HepG2 (cell line): ENCODE measurements at regions not wholly inside any gene's neighbourhood (a gene's known extent, or its start where the extent isn't known, plus 50 kb on each side); places are given as distances from the start of the nearest gene placed in this dataset.

Experiments used
- ATAC-seq: fragments of 200-7000 bp; cut with Tn5 transposase; 3 replicates; pipeline ENCODE4 v1.9.1; 2020; ENCODE audit warnings: mild to moderate bottlenecking, moderate library complexity
- BruUV-seq: library from RNA; stranded (reverse); fragments of 400-500 nt; replicated peaks from 2 replicates; lab custom pipeline; 2021; lab: Mats Ljungman, UMichigan
- CTCF ChIA-PET: fragments of 300-600 bp; formaldehyde crosslinking; extraction: SDS; loops from one replicate; lab custom pipeline; 2021; ENCODE audit warnings: low total read pairs, inconsistent platforms, low intra/inter-chr PET ratio; lab: Yijun Ruan, JAX
- POLR2A ChIA-PET: fragments of 350-600 bp; sonication (Branson Sonifier 250); formaldehyde crosslinking; loops from one replicate; lab custom pipeline; 2020; ENCODE audit warnings: antibody characterized with exemption, inconsistent platforms; lab: Yijun Ruan, JAX
- DNase-seq: peaks from one replicate; pipeline ENCODE4 v3.0.0-alpha.2; 2015; ENCODE audit warnings: low spot score
- FAIRE-seq: peaks from 3 replicates; lab custom pipeline; 2011; peaks lifted over from hg19 to GRCh38; lab: Jason Lieb, UNC
- H2AFZ ChIP-seq: one replicate; pipeline ENCODE4 v1.6.1; 2011; ENCODE audit warnings: low read length, inconsistent platforms
- H3K27ac ChIP-seq: fragments of 300-600 bp; 3 replicates; pipeline ENCODE4 v1.8.0; 2011; ENCODE audit warnings: mixed run types, mild to moderate bottlenecking, mixed read lengths, low read length, inconsistent platforms; ENCODE audit not compliant: insufficient read depth; ENCODE audit errors: extremely low read length
- H3K27me3 ChIP-seq, 2 experiments: fragments of 200-600 bp in 1 of 2; 2 replicates in 1 of 2; 3 replicates in 1 of 2; pipeline versions ENCODE4 v1.6.0 to v1.8.0; 2011; ENCODE audit warnings: low read length in 2 of 2, mild to moderate bottlenecking in 2 of 2, moderate library complexity in 2 of 2, inconsistent platforms in 1 of 2; ENCODE audit not compliant: insufficient read depth in 2 of 2, control insufficient read depth in 1 of 2
- H3K36me3 ChIP-seq, 2 experiments: fragments of 200-600 bp in 1 of 2; replicated peaks in 1 of 2; 2 replicates in 1 of 2; 3 replicates in 1 of 2; pipeline versions ENCODE4 v1.5.1 to v1.8.0; 2011; ENCODE audit warnings: low read length in 2 of 2, inconsistent platforms in 1 of 2; ENCODE audit not compliant: insufficient read depth in 2 of 2, control insufficient read depth in 1 of 2
- H3K4me1 ChIP-seq: 2 replicates; pipeline ENCODE4 v1.5.1; 2012; ENCODE audit warnings: low read length, inconsistent platforms; ENCODE audit not compliant: insufficient read depth
- H3K4me2 ChIP-seq: 2 replicates; pipeline ENCODE4 v1.6.0; 2011; ENCODE audit warnings: low read depth, low read length, inconsistent platforms
- H3K4me3 ChIP-seq, 3 experiments: fragments of 200-600 bp in 1 of 3; sonication (generic), shearing (Covaris generic) in 1 of 3; replicated peaks in 1 of 3; 2 replicates each; pipeline ENCODE4 v1.5.1; 2011 to 2016; ENCODE audit warnings: low read length in 3 of 3, inconsistent platforms in 2 of 3, low read depth in 2 of 3, mild to moderate bottlenecking in 2 of 3, control low read depth in 1 of 3, mixed read lengths in 1 of 3; ENCODE audit not compliant: insufficient read depth in 1 of 3
- H3K79me2 ChIP-seq: one replicate; pipeline ENCODE4 v1.6.1; 2011; ENCODE audit warnings: low read length, inconsistent platforms; ENCODE audit not compliant: insufficient read depth
- H3K9ac ChIP-seq: 2 replicates; pipeline ENCODE4 v1.6.0; 2011; ENCODE audit warnings: mild to moderate bottlenecking, low read depth, low read length, inconsistent platforms; ENCODE audit not compliant: insufficient read depth
- H3K9me3 ChIP-seq: 2 replicates; pipeline ENCODE4 v1.5.1; 2012; ENCODE audit warnings: mild to moderate bottlenecking, low read length
- H4K20me1 ChIP-seq: 2 replicates; pipeline ENCODE4 v1.6.0; 2011; ENCODE audit warnings: inconsistent platforms, mild to moderate bottlenecking, low read length, moderate library complexity; ENCODE audit not compliant: insufficient read depth
- MED1 ChIP-seq: sonication (generic); formaldehyde crosslinking; IDR thresholded peaks from 2 replicates; pipeline ENCODE4 v1.4.0; 2020; ENCODE audit warnings: missing genetic modification reagents
- MIXL1 ChIP-seq: IDR thresholded peaks from 2 replicates; pipeline ENCODE4 v1.6.1; 2016
- NCOA5 ChIP-seq: sonication (generic); formaldehyde crosslinking; IDR thresholded peaks from 2 replicates; pipeline ENCODE4 v1.4.0; 2020; ENCODE audit warnings: missing genetic modification reagents
- SIX4 ChIP-seq: sonication (generic); formaldehyde crosslinking; IDR thresholded peaks from 2 replicates; pipeline ENCODE4 v1.4.0; 2020; ENCODE audit warnings: missing genetic modification reagents
- TMF1 ChIP-seq: sonication (generic); formaldehyde crosslinking; IDR thresholded peaks from 2 replicates; pipeline ENCODE4 v1.8.1; 2022; ENCODE audit warnings: low read depth, missing genetic modification reagents
- XBP1 ChIP-seq: sonication (generic); formaldehyde crosslinking; IDR thresholded peaks from 2 replicates; pipeline ENCODE4 v1.5.0; 2020; ENCODE audit warnings: missing genetic modification reagents
- ZFP1 ChIP-seq: IDR thresholded peaks from 2 replicates; pipeline ENCODE4 v1.6.1; 2016
- ZNF207 ChIP-seq: fragments of 450-650 bp; IDR thresholded peaks from 2 replicates; pipeline ENCODE4 v1.6.1; 2016; ENCODE audit warnings: antibody characterized with exemption, borderline replicate concordance
- ZNF230 ChIP-seq: sonication (generic); formaldehyde crosslinking; IDR thresholded peaks from 2 replicates; pipeline ENCODE4 v1.4.0; 2020; ENCODE audit warnings: mild to moderate bottlenecking, missing genetic modification reagents
- ZNF629 ChIP-seq: sonication (generic); formaldehyde crosslinking; conservative IDR thresholded peaks from 2 replicates; pipeline ENCODE4 v1.5.0; 2020; ENCODE audit warnings: missing genetic modification reagents
- ZNF7 ChIP-seq: IDR thresholded peaks from 2 replicates; pipeline ENCODE4 v1.6.1; 2016; ENCODE audit warnings: missing biosample characterization, missing genetic modification reagents
- WGBS: methylation state at CpG from one replicate; pipeline ENCODE4 v1.1.6; 2017; ENCODE audit warnings: low lambda C conversion rate; 5-methylcytosine and 5-hydroxymethylcytosine counted together
- in situ Hi-C: cut with HindIII; loops from 2 replicates; pipeline ENCODE4 v1.10.0; 2017; ENCODE audit warnings: low pct_unique_long_range_greater_than_20kb; ENCODE audit not compliant: extremely low pct_ligation_motif_present
- intact Hi-C: fragments of 100-400 bp; cut with micrococcal nuclease; formaldehyde crosslinking; loops from one replicate; pipeline ENCODE4 v1.10.0; 2022; ENCODE audit not compliant: unreplicated experiment
- TF ChIP-seq, protein P1 (sequence below): sonication (generic); formaldehyde crosslinking; IDR thresholded peaks from 2 replicates; pipeline ENCODE4 v1.5.0; 2020; ENCODE audit warnings: missing genetic modification reagents
- TF ChIP-seq, protein P2 (sequence below): sonication (generic); formaldehyde crosslinking; IDR thresholded peaks from 2 replicates; pipeline ENCODE4 v1.8.0; 2022; ENCODE audit warnings: mild to moderate bottlenecking, missing genetic modification reagents; ENCODE audit not compliant: insufficient replicate concordance
- TF ChIP-seq, protein P3 (sequence below): sonication (generic); formaldehyde crosslinking; IDR thresholded peaks from 2 replicates; pipeline ENCODE4 v1.5.1; 2020; ENCODE audit warnings: missing genetic modification reagents, mild to moderate bottlenecking, borderline replicate concordance
- TF ChIP-seq, protein P4 (sequence below): IDR thresholded peaks from 2 replicates; pipeline ENCODE4 v1.6.1; 2016; ENCODE audit warnings: missing compliant biosample characterization, missing genetic modification reagents, borderline replicate concordance

DNA sequence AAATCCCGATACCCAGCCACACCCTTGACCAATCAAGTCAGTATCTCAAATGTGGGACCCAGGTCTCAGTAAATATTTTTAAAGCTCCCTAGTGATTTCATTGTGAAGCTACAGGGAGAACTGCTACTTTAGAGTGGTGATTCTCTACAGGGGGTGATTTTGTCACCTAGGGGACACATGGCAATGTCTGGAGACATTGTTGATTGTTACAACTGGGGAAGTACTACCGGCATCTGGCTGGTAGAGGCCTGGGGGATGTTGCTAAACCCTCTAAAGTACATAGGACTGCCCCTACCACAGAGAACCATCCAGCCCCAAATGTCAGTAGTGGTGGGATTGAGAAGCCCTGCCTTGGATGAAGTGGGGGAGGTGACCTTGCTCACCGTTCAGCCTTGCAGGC, 152.9 kb downstream of the RPS24 start (continued):
- TF ChIP-seq, protein P1, sequence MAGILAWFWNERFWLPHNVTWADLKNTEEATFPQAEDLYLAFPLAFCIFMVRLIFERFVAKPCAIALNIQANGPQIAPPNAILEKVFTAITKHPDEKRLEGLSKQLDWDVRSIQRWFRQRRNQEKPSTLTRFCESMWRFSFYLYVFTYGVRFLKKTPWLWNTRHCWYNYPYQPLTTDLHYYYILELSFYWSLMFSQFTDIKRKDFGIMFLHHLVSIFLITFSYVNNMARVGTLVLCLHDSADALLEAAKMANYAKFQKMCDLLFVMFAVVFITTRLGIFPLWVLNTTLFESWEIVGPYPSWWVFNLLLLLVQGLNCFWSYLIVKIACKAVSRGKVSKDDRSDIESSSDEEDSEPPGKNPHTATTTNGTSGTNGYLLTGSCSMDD (CRISPR knock-in tag), result no peak
- TF ChIP-seq, protein P2, sequence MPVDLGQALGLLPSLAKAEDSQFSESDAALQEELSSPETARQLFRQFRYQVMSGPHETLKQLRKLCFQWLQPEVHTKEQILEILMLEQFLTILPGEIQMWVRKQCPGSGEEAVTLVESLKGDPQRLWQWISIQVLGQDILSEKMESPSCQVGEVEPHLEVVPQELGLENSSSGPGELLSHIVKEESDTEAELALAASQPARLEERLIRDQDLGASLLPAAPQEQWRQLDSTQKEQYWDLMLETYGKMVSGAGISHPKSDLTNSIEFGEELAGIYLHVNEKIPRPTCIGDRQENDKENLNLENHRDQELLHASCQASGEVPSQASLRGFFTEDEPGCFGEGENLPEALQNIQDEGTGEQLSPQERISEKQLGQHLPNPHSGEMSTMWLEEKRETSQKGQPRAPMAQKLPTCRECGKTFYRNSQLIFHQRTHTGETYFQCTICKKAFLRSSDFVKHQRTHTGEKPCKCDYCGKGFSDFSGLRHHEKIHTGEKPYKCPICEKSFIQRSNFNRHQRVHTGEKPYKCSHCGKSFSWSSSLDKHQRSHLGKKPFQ (CRISPR knock-in tag), result no peak
- no peak for TF ChIP-seq ZNF207
- TF ChIP-seq ZNF230 (CRISPR knock-in tag), result no peak
- TF ChIP-seq ZNF7, result no peak
- no peak for TF ChIP-seq SIX4 (CRISPR knock-in tag)
- TF ChIP-seq MED1 (CRISPR knock-in tag), result no peak
- TF ChIP-seq, protein P3, sequence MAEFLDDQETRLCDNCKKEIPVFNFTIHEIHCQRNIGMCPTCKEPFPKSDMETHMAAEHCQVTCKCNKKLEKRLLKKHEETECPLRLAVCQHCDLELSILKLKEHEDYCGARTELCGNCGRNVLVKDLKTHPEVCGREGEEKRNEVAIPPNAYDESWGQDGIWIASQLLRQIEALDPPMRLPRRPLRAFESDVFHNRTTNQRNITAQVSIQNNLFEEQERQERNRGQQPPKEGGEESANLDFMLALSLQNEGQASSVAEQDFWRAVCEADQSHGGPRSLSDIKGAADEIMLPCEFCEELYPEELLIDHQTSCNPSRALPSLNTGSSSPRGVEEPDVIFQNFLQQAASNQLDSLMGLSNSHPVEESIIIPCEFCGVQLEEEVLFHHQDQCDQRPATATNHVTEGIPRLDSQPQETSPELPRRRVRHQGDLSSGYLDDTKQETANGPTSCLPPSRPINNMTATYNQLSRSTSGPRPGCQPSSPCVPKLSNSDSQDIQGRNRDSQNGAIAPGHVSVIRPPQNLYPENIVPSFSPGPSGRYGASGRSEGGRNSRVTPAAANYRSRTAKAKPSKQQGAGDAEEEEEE (CRISPR knock-in tag), result no peak
- TF ChIP-seq ZFP1 (CRISPR knock-in tag), result no peak

DNA sequence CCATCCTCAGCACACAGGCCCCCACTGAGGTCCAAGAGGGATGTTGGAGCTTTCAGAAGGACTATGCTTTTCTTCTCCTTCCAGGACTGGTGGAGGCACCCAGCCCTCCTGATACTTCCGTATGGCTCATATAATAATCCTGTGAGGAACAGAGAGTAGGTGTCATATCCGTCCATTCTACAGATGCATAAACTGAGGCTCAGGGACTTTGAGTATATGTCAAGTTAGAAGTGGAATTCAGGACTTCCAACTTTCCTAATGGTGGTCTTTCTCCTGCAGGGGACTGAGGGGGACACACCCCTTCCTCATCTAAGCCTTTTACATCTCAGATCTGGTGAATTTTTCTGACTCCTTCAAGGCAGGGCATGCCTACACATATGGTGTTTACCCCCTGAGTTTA, 153.7 kb downstream of the RPS24 start:
- no TSS peak for BruUV-seq
- intact Hi-C loops (no loop called here), in situ Hi-C loops (no loop called here)
- no peaks in the 10 kb centered on the region for H3K79me2 ChIP-seq
- CTCF ChIA-PET, result no interaction called here
- H2AFZ ChIP-seq, result no peak overlapping the region
- DNase-seq, result no peak
- WGBS, result 37% methylated on average over 2 of the region's 2 CpGs
- TF ChIP-seq ZNF629 (CRISPR knock-in tag) (peak; percentile 61), NCOA5 (CRISPR knock-in tag) (no peak), XBP1 (CRISPR knock-in tag) (no peak), TMF1 (no peak), MIXL1 (CRISPR knock-in tag) (no peak)
- TF ChIP-seq, protein P4, sequence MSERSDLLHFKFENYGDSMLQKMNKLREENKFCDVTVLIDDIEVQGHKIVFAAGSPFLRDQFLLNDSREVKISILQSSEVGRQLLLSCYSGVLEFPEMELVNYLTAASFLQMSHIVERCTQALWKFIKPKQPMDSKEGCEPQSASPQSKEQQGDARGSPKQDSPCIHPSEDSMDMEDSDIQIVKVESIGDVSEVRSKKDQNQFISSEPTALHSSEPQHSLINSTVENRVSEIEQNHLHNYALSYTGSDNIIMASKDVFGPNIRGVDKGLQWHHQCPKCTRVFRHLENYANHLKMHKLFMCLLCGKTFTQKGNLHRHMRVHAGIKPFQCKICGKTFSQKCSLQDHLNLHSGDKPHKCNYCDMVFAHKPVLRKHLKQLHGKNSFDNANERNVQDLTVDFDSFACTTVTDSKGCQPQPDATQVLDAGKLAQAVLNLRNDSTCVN (CRISPR knock-in tag), result no peak
- no peaks in the 10 kb centered on the region for H3K9me3 ChIP-seq
- no peaks in the 10 kb centered on the region for H3K4me1 ChIP-seq
- no peak overlapping the region for H3K9ac ChIP-seq
- H3K4me2 ChIP-seq, result no peak overlapping the region
- H3K27me3 ChIP-seq, result peaks cover 0 to 2% of the 10 kb centered on the region in 2 experiments; a peak in 1 of 5 replicates
- no peak for ATAC-seq
- H4K20me1 ChIP-seq, result no peaks in the 10 kb centered on the region
- no peak for FAIRE-seq
- no peaks in the 10 kb centered on the region for H3K36me3 ChIP-seq
- H3K4me3 ChIP-seq, result no peak overlapping the region
- POLR2A ChIA-PET, result no interaction called here
- H3K27ac ChIP-seq, result no peak overlapping the region
